PC-9 (cell line): ENCODE measurements at regions not wholly inside any gene's neighbourhood (a gene's known extent, or its start where the extent isn't known, plus 50 kb on each side); places are given as distances from the start of the nearest gene placed in this dataset.

Experiments used
- CTCF ChIP-seq: fragments of 200-600 bp; sonication (generic); conservative IDR thresholded peaks from 2 replicates; pipeline ENCODE4 v1.6.1; 2017; ENCODE audit warnings: mixed run types, antibody characterized with exemption, mild to moderate bottlenecking, moderate library complexity
- EZH2 ChIP-seq: fragments of 200-600 bp; sonication (generic); IDR thresholded peaks from 2 replicates; pipeline ENCODE4 v1.8.0; 2017; ENCODE audit warnings: antibody characterized with exemption, low read depth

GRCh38 chr6:917939-918338 is 225.0 kb upstream of the EXOC2 start:
- TF ChIP-seq CTCF = no peak
- TF ChIP-seq EZH2 = no peak
